RPMI8226 (cell line): ENCODE measurements at regions not wholly inside any gene's neighbourhood (a gene's known extent, or its start where the extent isn't known, plus 50 kb on each side); places are given as distances from the start of the nearest gene placed in this dataset.

ENCODE experiments used
- DNase-seq: peaks from one replicate; pipeline ENCODE4 v3.0.0-alpha.2; 2015

GRCh38 chr1:37284053-37284452 lies 190.3 kb upstream of the ZC3H12A start:
- DNase-seq: no peak

DNA sequence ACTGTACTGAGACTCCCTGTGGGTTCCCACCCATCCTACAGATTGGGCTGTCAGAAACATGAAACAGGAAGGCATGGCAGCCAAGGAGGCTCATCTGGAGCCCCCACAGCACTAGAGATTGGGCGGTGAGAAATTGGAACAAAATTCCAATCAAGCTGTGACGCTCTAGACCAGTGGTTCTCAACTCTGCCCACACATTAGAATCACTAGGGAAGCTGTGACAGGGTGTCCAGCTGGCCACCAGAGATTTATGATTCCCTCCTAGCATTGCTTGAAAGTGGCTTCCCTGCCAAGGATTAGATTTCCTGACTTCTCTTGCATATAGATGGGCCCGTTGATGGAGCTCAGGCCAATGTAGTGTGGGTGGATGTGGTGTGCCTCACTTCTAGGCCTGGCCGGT lies 187.5 kb upstream of the ZC3H12A start:
- DNase-seq: no peak

DNA sequence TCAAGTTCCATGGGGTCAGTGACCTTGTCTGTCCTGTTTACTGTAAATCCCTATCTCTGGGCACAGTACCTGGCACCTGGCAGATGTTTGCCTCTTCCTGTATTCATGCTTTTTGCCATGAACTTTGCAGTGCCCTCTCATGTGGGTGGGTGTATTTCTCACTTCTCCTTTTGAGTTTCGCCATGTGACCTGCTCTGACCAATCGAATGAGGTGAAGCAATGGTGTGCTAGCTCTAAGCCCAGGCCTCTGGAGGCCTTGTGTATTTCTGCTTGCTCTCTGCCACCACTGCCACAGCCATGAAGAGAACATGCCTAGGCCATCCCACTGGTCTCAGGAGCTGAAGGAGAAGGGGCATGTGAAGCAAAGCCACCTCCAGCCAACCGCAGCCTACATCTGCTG lies 185.5 kb upstream of the ZC3H12A start:
- DNase-seq: peak; percentile 99

GRCh38 chr1:37290718-37291117 lies 183.7 kb upstream of the ZC3H12A start:
- no peak for DNase-seq

DNA sequence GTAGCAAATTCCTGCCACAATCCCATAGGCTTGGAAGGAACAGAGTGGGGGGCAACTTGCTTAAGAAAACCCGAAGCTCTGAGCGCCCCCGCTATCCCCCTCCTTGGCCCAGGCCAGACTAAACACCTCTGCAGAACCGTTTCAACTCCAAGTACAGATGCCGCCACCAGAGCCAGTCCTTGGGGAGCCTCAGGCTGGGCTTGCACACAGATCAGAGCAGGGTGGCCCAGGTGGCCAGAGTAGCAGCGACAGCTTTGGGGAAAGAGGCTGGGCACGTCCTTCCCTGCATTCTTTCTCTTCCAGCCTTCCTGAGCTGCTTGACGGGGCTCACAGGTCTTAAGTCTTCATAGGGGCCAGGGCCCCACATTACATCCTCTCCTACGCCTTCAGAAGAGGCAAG lies 181.6 kb upstream of the ZC3H12A start:
- DNase-seq: no peak

DNA sequence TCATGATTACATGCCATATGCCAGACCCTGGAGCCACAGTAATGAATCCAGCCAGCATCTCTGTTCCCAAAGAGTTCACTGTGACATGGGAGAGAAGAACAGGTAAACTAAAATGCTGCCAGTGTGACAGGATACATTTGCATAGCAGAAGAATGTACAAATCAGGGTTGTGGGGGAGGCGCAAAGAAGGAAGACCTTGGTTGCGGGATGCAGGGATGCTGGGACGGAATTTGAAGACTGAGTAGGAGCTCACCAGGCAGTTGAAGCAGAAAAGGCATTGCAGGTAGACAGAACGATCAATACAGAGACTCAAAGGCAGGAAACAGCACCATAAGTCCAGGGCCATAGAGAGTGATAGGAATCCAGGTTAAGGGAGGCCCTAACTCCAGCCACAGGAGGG lies 180.3 kb upstream of the ZC3H12A start:
- no peak for DNase-seq

- peak; percentile 62 for DNase-seq
These were observed 179.9 kb upstream of the ZC3H12A start for GRCh38 chr1:37294529-37294928.

GRCh38 chr1:37298769-37299168 lies 175.6 kb upstream of the ZC3H12A start:
- DNase-seq: no peak

DNA sequence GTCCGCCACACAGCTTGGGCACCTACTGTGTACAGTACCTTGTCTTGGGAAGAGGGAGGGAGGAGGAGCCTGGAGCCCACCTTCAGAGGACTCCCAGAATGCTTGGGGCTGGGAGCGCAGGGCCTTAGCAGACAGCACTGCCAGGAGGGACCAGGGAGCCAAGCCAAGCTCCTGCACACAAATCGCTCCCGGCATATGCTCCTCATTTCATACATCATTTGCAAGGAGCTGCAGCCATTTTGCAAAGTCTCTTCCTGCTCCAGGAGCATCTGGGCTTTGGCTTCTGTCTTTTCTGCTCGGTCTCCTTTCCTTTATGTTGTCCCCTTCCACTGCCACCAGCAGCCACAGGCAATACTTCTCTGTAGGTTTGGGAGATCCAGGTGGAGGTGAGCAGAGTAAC lies 175.2 kb upstream of the ZC3H12A start:
- DNase-seq: no peak

DNA sequence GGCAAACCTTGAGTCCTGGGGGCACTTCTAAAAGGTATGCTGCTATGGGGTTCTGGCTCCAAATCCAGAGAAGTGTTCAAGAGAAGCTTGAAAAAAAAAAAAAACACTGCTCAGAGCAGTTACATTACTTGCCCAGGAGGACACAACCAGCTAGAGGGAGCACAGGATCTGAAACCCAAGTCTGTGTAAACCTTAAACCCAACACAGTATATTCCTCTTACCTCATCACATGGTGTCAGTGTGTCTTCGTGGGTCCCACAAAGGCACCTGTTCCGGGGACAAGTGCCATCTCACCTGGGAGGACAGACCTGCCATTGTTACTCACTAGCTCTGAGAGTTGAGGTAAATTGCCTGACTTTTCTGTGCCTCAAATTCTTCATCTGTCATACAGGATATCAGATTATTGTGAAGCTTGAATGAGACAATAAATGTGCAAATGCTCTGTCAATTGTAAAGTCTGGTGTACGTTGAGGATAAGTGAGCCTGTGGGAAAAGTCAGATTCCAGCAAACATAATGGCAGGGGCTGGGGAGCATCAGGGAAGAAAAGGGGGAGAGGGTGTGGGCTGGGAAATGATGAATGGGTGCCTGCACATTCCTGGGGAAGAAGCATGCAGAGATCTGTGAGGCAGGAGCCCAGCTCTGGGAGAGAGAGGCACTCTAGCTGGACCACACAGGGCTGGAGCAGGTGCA lies 170.4 kb upstream of the ZC3H12A start:
- DNase-seq: peak; percentile 76

- no peak for DNase-seq
These were observed 169.3 kb upstream of the ZC3H12A start for GRCh38 chr1:37305108-37305507.

GRCh38 chr1:37305841-37306240 lies 168.5 kb upstream of the ZC3H12A start:
- DNase-seq: peak; percentile 88

DNA sequence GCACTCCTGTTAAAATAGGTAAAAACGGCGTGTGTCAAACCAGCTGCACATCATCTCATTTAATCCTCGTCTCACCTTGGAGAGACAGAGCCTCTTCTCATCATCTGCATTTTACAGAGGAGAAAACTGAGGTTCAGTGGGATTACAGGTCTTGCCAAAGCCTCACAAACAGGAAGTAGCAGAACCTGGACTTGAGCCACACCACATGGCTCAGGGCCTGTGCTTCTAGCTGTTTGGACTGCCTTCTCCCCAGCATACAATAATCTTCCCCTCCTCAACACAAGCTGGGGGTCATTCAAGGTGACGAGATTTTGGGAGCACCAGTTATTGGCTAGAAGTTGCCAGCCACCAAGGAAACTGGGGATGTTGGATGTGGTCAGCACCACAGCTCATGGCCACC lies 167.9 kb upstream of the ZC3H12A start:
- peak; percentile 89 for DNase-seq

- DNase-seq: no peak
These were observed 167.5 kb upstream of the ZC3H12A start for GRCh38 chr1:37306871-37307270.

GRCh38 chr1:37308031-37308960 lies 166.1 kb upstream of the ZC3H12A start:
- DNase-seq: no peak

DNA sequence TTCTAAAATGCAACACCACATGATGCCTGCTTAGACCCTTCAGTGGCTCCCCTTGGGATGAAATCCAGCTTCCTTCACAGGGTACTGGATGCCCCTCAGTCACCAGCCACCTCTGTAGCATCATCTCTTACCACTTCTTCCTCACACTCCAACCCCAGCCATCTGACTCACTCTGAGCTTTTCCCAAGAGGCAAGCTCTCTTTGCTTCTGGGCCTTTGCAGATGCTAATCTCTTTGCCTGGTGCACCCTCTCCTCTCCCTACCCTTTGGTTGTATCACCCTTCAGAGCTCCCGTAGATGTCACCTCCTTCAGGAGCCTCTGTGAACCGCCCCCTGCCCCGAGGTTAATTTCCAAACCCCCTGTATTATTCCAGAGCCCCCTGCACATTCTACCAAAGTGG lies 164.8 kb upstream of the ZC3H12A start:
- DNase-seq: no peak

DNA sequence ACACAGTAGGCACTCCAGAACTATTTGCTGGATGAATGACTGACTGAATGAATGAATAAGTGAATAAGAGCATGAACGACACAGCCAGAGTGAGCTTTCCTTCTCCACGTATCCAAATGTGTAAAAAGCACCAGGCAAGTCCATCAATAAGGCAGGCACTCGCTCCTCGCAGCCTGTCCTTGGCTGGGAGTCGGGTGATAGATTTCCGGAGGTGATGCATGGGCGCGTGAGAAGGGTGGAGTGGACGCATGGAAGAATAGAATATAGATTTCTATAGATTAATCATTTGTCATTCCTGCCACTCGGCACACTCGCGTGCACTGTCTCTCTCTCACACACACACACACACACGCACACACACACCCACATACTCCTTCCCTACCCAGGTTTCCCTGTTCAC lies 164.3 kb upstream of the ZC3H12A start:
- no peak for DNase-seq

- DNase-seq: no peak
These were observed 159.0 kb upstream of the ZC3H12A start for GRCh38 chr1:37315371-37315846.

GRCh38 chr1:37317870-37318467 lies 156.4 kb upstream of the ZC3H12A start:
- DNase-seq: no peak

GRCh38 chr1:37318490-37318889 lies 155.9 kb upstream of the ZC3H12A start:
- no peak for DNase-seq

DNA sequence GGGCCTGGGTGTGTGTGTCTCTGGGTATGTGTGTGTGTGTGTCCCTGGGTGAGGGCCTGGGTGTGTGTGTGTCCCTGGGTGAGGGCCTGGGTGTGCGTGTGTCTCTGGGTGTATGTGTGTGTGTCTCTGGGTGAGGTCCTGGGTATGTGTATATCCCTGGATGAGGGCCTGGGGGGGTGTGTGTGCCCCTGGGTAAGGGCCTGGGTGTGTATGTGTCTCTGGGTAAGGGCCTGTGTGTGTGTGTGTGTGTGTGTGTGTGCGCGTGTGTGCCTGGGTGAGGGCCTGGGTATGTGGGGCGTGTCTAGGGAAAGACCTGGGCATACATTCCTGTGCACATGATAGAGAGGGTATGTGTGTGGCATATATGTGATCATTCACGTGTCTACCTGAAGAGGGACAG lies 155.1 kb upstream of the ZC3H12A start:
- DNase-seq: no peak

GRCh38 chr1:37323486-37324377 lies 150.6 kb upstream of the ZC3H12A start:
- DNase-seq: peak; percentile 69

DNA sequence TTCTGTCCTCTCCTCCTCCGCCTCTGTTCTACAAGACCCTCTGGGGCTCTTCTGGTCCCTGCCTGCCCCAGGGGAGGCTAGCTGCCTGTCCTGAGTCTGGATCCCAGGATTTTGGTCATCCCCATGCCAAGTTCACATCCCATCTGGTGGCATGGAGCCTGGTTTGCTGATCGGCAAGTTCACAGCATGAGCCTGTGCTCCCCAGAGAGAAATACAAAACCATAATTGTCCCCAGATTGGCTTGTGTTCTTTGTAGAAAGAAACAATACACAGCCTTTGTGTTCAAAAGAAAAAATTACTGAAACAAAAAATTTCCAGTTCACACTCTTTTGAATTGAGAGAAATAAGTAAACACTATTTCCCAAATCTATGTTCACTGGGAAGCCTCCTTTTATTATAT lies 149.4 kb upstream of the ZC3H12A start:
- no peak for DNase-seq
